ENCODE measurements at regions not wholly inside any gene's neighbourhood (a gene's known extent, or its start where the extent isn't known, plus 50 kb on each side); places are given as distances from the start of the nearest gene placed in this dataset.
"Not testable (repeated sequence)": the region's sequence is repeated elsewhere in the genome, so short reads cannot be mapped to it uniquely, and the experiment has no call there.

- not testable (repeated sequence) for H3K36me3 ChIP-seq (ENCODE audit: control insufficient read depth in 5 of 5, insufficient read depth in 5 of 5, low read length in 5 of 5); H3K27me3 ChIP-seq (ENCODE audit: control insufficient read depth in 5 of 5, insufficient read depth in 4 of 5, low read length in 5 of 5); H3K9me3 ChIP-seq (ENCODE audit: control insufficient read depth in 5 of 5, low read length in 5 of 5); H3K9ac ChIP-seq (ENCODE audit: low read length in 5 of 5); H3K4me3 ChIP-seq (ENCODE audit: low read depth in 1 of 5, low read length in 5 of 5); H3K4me1 ChIP-seq (ENCODE audit: control insufficient read depth in 5 of 5, insufficient read depth in 5 of 5, low read length in 5 of 5); H3K27ac ChIP-seq (ENCODE audit: low read depth, low read length)
These were observed 153.1 kb downstream of the FOXD4L6 start for GRCh38 chr9:40975351-40975750.

- H3K36me3 ChIP-seq (ENCODE audit: control insufficient read depth in 5 of 5, insufficient read depth in 5 of 5, low read length in 5 of 5); H3K27ac ChIP-seq (ENCODE audit: low read depth, low read length); H3K9me3 ChIP-seq (ENCODE audit: control insufficient read depth in 5 of 5, low read length in 5 of 5); H3K27me3 ChIP-seq (ENCODE audit: control insufficient read depth in 5 of 5, insufficient read depth in 4 of 5, low read length in 5 of 5); H3K4me3 ChIP-seq (ENCODE audit: low read depth in 1 of 5, low read length in 5 of 5); H3K4me1 ChIP-seq (ENCODE audit: control insufficient read depth in 5 of 5, insufficient read depth in 5 of 5, low read length in 5 of 5); H3K9ac ChIP-seq (ENCODE audit: low read length in 5 of 5): not testable (repeated sequence)
These were observed 153.6 kb downstream of the FOXD4L6 start for GRCh38 chr9:40974912-40975311.

- H3K36me3 ChIP-seq (ENCODE audit: control insufficient read depth in 5 of 5, insufficient read depth in 5 of 5, low read length in 5 of 5); H3K27ac ChIP-seq (ENCODE audit: low read depth, low read length); H3K4me3 ChIP-seq (ENCODE audit: low read depth in 1 of 5, low read length in 5 of 5); H3K9me3 ChIP-seq (ENCODE audit: control insufficient read depth in 5 of 5, low read length in 5 of 5); H3K4me1 ChIP-seq (ENCODE audit: control insufficient read depth in 5 of 5, insufficient read depth in 5 of 5, low read length in 5 of 5); H3K27me3 ChIP-seq (ENCODE audit: control insufficient read depth in 5 of 5, insufficient read depth in 4 of 5, low read length in 5 of 5); H3K9ac ChIP-seq (ENCODE audit: low read length in 5 of 5): not testable (repeated sequence)
These were observed 156.7 kb downstream of the FOXD4L6 start for GRCh38 chr9:40971773-40972172.

- not testable (repeated sequence) for H3K27ac ChIP-seq (ENCODE audit: low read depth, low read length); H3K36me3 ChIP-seq (ENCODE audit: control insufficient read depth in 5 of 5, insufficient read depth in 5 of 5, low read length in 5 of 5); H3K4me1 ChIP-seq (ENCODE audit: control insufficient read depth in 5 of 5, insufficient read depth in 5 of 5, low read length in 5 of 5); H3K9me3 ChIP-seq (ENCODE audit: control insufficient read depth in 5 of 5, low read length in 5 of 5); H3K27me3 ChIP-seq (ENCODE audit: control insufficient read depth in 5 of 5, insufficient read depth in 4 of 5, low read length in 5 of 5); H3K4me3 ChIP-seq (ENCODE audit: low read depth in 1 of 5, low read length in 5 of 5); H3K9ac ChIP-seq (ENCODE audit: low read length in 5 of 5)
These were observed 158.1 kb downstream of the FOXD4L6 start for GRCh38 chr9:40970340-40970739.

- H3K4me3 ChIP-seq (ENCODE audit: low read depth in 1 of 5, low read length in 5 of 5); H3K9me3 ChIP-seq (ENCODE audit: control insufficient read depth in 5 of 5, low read length in 5 of 5); H3K36me3 ChIP-seq (ENCODE audit: control insufficient read depth in 5 of 5, insufficient read depth in 5 of 5, low read length in 5 of 5); H3K9ac ChIP-seq (ENCODE audit: low read length in 5 of 5); H3K4me1 ChIP-seq (ENCODE audit: control insufficient read depth in 5 of 5, insufficient read depth in 5 of 5, low read length in 5 of 5); H3K27ac ChIP-seq (ENCODE audit: low read depth, low read length); H3K27me3 ChIP-seq (ENCODE audit: control insufficient read depth in 5 of 5, insufficient read depth in 4 of 5, low read length in 5 of 5): not testable (repeated sequence)
These were observed 166.0 kb downstream of the FOXD4L6 start for GRCh38 chr9:40962461-40962860.

- H3K27me3 ChIP-seq (ENCODE audit: control insufficient read depth in 5 of 5, insufficient read depth in 4 of 5, low read length in 5 of 5); H3K9me3 ChIP-seq (ENCODE audit: control insufficient read depth in 5 of 5, low read length in 5 of 5); H3K27ac ChIP-seq (ENCODE audit: low read depth, low read length); H3K9ac ChIP-seq (ENCODE audit: low read length in 5 of 5); H3K4me1 ChIP-seq (ENCODE audit: control insufficient read depth in 5 of 5, insufficient read depth in 5 of 5, low read length in 5 of 5); H3K4me3 ChIP-seq (ENCODE audit: low read depth in 1 of 5, low read length in 5 of 5): not testable (repeated sequence)
- peaks cover 0 to 16% (median 2%) of the 10 kb centered on the region in 5 donors for H3K36me3 ChIP-seq (ENCODE audit: control insufficient read depth in 5 of 5, insufficient read depth in 5 of 5, low read length in 5 of 5)
These were observed 176.5 kb downstream of the FOXD4L6 start for GRCh38 chr9:40951876-40952494.

- not testable (repeated sequence) for H3K4me3 ChIP-seq (ENCODE audit: low read depth in 1 of 5, low read length in 5 of 5); H3K27ac ChIP-seq (ENCODE audit: low read depth, low read length); H3K36me3 ChIP-seq (ENCODE audit: control insufficient read depth in 5 of 5, insufficient read depth in 5 of 5, low read length in 5 of 5)
These were observed 182.3 kb downstream of the FOXD4L6 start for GRCh38 chr9:40946228-40946627.

GRCh38 chr9:40942730-40943129 is 185.8 kb downstream of the FOXD4L6 start:
- H3K4me3 ChIP-seq (ENCODE audit: low read depth in 1 of 5, low read length in 5 of 5); H3K27me3 ChIP-seq (ENCODE audit: control insufficient read depth in 5 of 5, insufficient read depth in 4 of 5, low read length in 5 of 5); H3K9me3 ChIP-seq (ENCODE audit: control insufficient read depth in 5 of 5, low read length in 5 of 5); H3K36me3 ChIP-seq (ENCODE audit: control insufficient read depth in 5 of 5, insufficient read depth in 5 of 5, low read length in 5 of 5); H3K9ac ChIP-seq (ENCODE audit: low read length in 5 of 5); H3K27ac ChIP-seq (ENCODE audit: low read depth, low read length); H3K4me1 ChIP-seq (ENCODE audit: control insufficient read depth in 5 of 5, insufficient read depth in 5 of 5, low read length in 5 of 5): not testable (repeated sequence)

More at GRCh38 chr9:40946228-40946627, 182.3 kb downstream of the FOXD4L6 start:
- not testable (repeated sequence) for H3K27me3 ChIP-seq (ENCODE audit: control insufficient read depth in 5 of 5, insufficient read depth in 4 of 5, low read length in 5 of 5); H3K9ac ChIP-seq (ENCODE audit: low read length in 5 of 5); H3K9me3 ChIP-seq (ENCODE audit: control insufficient read depth in 5 of 5, low read length in 5 of 5); H3K4me1 ChIP-seq (ENCODE audit: control insufficient read depth in 5 of 5, insufficient read depth in 5 of 5, low read length in 5 of 5)

GRCh38 chr9:40939888-40940209 is 188.6 kb downstream of the FOXD4L6 start:
- not testable (repeated sequence) for H3K36me3 ChIP-seq (ENCODE audit: control insufficient read depth in 5 of 5, insufficient read depth in 5 of 5, low read length in 5 of 5); H3K27me3 ChIP-seq (ENCODE audit: control insufficient read depth in 5 of 5, insufficient read depth in 4 of 5, low read length in 5 of 5); H3K9ac ChIP-seq (ENCODE audit: low read length in 5 of 5); H3K27ac ChIP-seq (ENCODE audit: low read depth, low read length); H3K4me3 ChIP-seq (ENCODE audit: low read depth in 1 of 5, low read length in 5 of 5); H3K4me1 ChIP-seq (ENCODE audit: control insufficient read depth in 5 of 5, insufficient read depth in 5 of 5, low read length in 5 of 5)
- H3K9me3 ChIP-seq (ENCODE audit: control insufficient read depth in 5 of 5, low read length in 5 of 5), result peaks cover 0 to 15% (median 8%) of the 10 kb centered on the region in 5 donors

GRCh38 chr9:40939201-40939887 is 189.1 kb downstream of the FOXD4L6 start:
- not testable (repeated sequence) for H3K27ac ChIP-seq (ENCODE audit: low read depth, low read length); H3K4me1 ChIP-seq (ENCODE audit: control insufficient read depth in 5 of 5, insufficient read depth in 5 of 5, low read length in 5 of 5); H3K27me3 ChIP-seq (ENCODE audit: control insufficient read depth in 5 of 5, insufficient read depth in 4 of 5, low read length in 5 of 5); H3K4me3 ChIP-seq (ENCODE audit: low read depth in 1 of 5, low read length in 5 of 5); H3K36me3 ChIP-seq (ENCODE audit: control insufficient read depth in 5 of 5, insufficient read depth in 5 of 5, low read length in 5 of 5); H3K9ac ChIP-seq (ENCODE audit: low read length in 5 of 5)
- H3K9me3 ChIP-seq (ENCODE audit: control insufficient read depth in 5 of 5, low read length in 5 of 5), result peaks cover 0 to 15% (median 8%) of the 10 kb centered on the region in 5 donors

Measured in subcutaneous abdominal adipose tissue (tissue), 5 donors.